HCT116 (cell line): ENCODE measurements at regions not wholly inside any gene's neighbourhood (a gene's known extent, or its start where the extent isn't known, plus 50 kb on each side); places are given as distances from the start of the nearest gene placed in this dataset.

Source experiments
- FOSL1 ChIP-seq: IDR thresholded peaks from 2 replicates; pipeline ENCODE4 v1.6.1; 2012; ENCODE audit warnings: low read depth
- POLR2AphosphoS5 ChIP-seq: IDR thresholded peaks from 2 replicates; pipeline ENCODE4 v1.6.1; 2011; ENCODE audit warnings: mild to moderate bottlenecking, low read depth, low read length, moderate library complexity

DNA sequence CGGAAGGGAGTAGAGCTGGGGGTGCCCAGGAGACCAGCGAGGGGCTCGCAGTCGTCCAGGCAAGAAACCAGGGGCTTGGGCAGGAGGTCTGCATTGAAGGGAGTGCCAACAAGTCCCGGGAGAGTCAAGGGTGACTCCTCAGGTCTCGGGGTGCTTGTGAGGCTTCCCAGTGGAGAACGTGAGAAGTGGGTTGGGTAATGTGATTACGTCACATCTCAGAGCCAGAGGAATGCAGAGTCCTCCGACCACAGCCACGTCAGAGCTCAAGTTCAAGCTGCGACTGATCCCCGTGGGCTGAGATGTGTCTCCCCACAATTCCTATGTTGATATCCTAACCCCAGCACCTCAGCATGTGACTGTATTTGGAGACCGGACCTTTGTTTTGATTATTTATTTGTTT, 89.7 kb upstream of the SHANK2 start:
- TF ChIP-seq FOSL1 (no peak), POLR2AphosphoS5 (no peak)
